Right lobe of liver (tissue), 4 donors: ENCODE measurements at regions not wholly inside any gene's neighbourhood (a gene's known extent, or its start where the extent isn't known, plus 50 kb on each side); places are given as distances from the start of the nearest gene placed in this dataset.

ENCODE experiments used
- CTCF ChIP-seq, 4 donors: fragments of 200-600 bp in 3 of 4; fragments of 450-650 bp in 1 of 4; IDR thresholded peaks; one replicate each; pipeline versions ENCODE4 v1.5.1 to v1.8.0; 2016 to 2022; ENCODE audit warnings: antibody characterized with exemption in 4 of 4, mild to moderate bottlenecking in 2 of 4
- POLR2A ChIP-seq: fragments of 450-650 bp; IDR thresholded peaks from one replicate; pipeline ENCODE4 v1.6.1; 2017; ENCODE audit warnings: antibody characterized with exemption, mild to moderate bottlenecking
- donor health status: DM: no; HTN: no; CAD: no.
- donor health status: DM: no; HTN: no; CAD: no.
- donor health status: DM: no; HTN: yes; CAD: no.

- TF ChIP-seq CTCF (IDR thresholded peaks at IDR 0.05) (no peak), POLR2A (no peak)
These were observed 236.9 kb downstream of the BCL11A start for GRCh38 chr2:60316381-60317033.
